Prostate gland (tissue), 2 donors: ENCODE measurements at regions not wholly inside any gene's neighbourhood (a gene's known extent, or its start where the extent isn't known, plus 50 kb on each side); places are given as distances from the start of the nearest gene placed in this dataset.
A peak's percentile ranks its signal among the peaks of the same experiment; 100 is the strongest.
"Not testable (repeated sequence)": the region's sequence is repeated elsewhere in the genome, so short reads cannot be mapped to it uniquely, and the experiment has no call there.

Experiments
- DNase-seq: peaks from one replicate; pipeline ENCODE4 v3.0.0-alpha.2; 2019; ENCODE audit warnings: low spot score
- H3K27ac ChIP-seq, 2 donors: fragments of 200-600 bp; sonication (generic); 2 replicates each; pipeline ENCODE4 v1.5.1; 2017 to 2019
- H3K27me3 ChIP-seq: fragments of 200-600 bp; sonication (generic); replicated peaks from 2 replicates; pipeline ENCODE4 v1.5.1; 2019; ENCODE audit not compliant: insufficient read depth
- H3K36me3 ChIP-seq, 2 donors: fragments of 200-600 bp; sonication (generic); 1 replicate in 1 of 2; 2 replicates in 1 of 2; pipeline versions ENCODE4 v1.5.1 to v1.8.1; 2017 to 2019
- H3K4me1 ChIP-seq: fragments of 200-600 bp; sonication (generic); replicated peaks from 2 replicates; pipeline ENCODE4 v1.5.1; 2019
- H3K4me3 ChIP-seq, 2 donors: fragments of 200-600 bp; sonication (generic); 2 replicates each; pipeline ENCODE4 v1.5.1; 2017 to 2019
- H3K9me3 ChIP-seq: fragments of 200-600 bp; sonication (generic); 2 replicates; pipeline ENCODE4 v1.5.1; 2017
- CTCF ChIP-seq, 4 experiments: fragments of 200-600 bp in 2 of 4; fragments of 450-650 bp in 2 of 4; sonication (generic) in 2 of 4; IDR thresholded peaks; 1 replicate in 3 of 4; 2 replicates in 1 of 4; pipeline ENCODE4 v1.5.1; 2016 to 2019; ENCODE audit warnings: antibody characterized with exemption in 4 of 4, mild to moderate bottlenecking in 2 of 4, moderate library complexity in 2 of 4
- POLR2A ChIP-seq: fragments of 450-650 bp; IDR thresholded peaks from one replicate; pipeline ENCODE4 v1.6.1; 2016; ENCODE audit warnings: antibody characterized with exemption, mild to moderate bottlenecking
- POLR2AphosphoS5 ChIP-seq: sonication (generic); formaldehyde crosslinking; IDR thresholded peaks from one replicate; pipeline ENCODE4 v1.6.1; 2017; ENCODE audit warnings: antibody characterized with exemption
- WGBS: methylation state at CpG from one replicate; pipeline ENCODE4 v1.1.5; 2018; 5-methylcytosine and 5-hydroxymethylcytosine counted together
- intact Hi-C: fragments of 100-400 bp; cut with DNase I; formaldehyde crosslinking; loops from one replicate; pipeline ENCODE4 v1.14.2; 2022

DNA sequence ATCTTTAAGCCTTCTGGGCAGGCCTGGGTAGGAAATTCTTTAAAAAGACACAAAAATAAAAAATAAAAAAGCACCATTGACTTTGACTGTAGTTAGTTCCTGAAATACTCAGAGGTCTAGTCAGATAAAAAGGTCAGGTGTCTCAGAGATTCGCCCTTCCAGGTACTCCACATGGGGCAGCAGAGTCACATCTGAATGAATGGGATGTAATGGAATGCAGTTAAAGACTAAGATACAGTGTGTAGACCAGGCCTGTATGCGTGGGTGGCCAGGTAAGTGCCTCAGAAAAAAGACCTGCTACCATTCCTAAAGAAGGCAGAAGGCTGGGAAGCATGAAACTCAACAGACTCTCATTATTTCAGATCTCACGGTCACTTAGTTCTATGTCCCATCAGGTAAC is 68.6 kb upstream of the SEM1 start:
- Histone ChIP-seq H3K27me3 (no peaks in the 10 kb centered on the region), H3K9me3 (no peaks in the 10 kb centered on the region), H3K27ac (no peak overlapping the region), H3K36me3 (no peaks in the 10 kb centered on the region), H3K4me1 (no peaks in the 10 kb centered on the region), H3K4me3 (no peak overlapping the region)
- intact Hi-C loops, result no loop called here
- 74% methylated on average over 3 of the region's 3 CpGs for WGBS
- DNase-seq, result no peak
- no peak for TF ChIP-seq POLR2AphosphoS5
- no peak for TF ChIP-seq CTCF (IDR thresholded peaks at IDR 0.05)
- no peak for TF ChIP-seq POLR2A

- Histone ChIP-seq H3K9me3 (no peaks in the 10 kb centered on the region), H3K27me3 (no peaks in the 10 kb centered on the region), H3K36me3 (no peaks in the 10 kb centered on the region), H3K4me3 (no peak overlapping the region), H3K27ac (no peak overlapping the region), H3K4me1 (no peaks in the 10 kb centered on the region)
- DNase-seq, result no peak
- intact Hi-C loops, result no loop called here
- TF ChIP-seq POLR2AphosphoS5, result no peak
- no peak for TF ChIP-seq POLR2A
- no peak for TF ChIP-seq CTCF (IDR thresholded peaks at IDR 0.05)
Observed at GRCh38 chr7:96781919-96782318, 72.3 kb upstream of the SEM1 start.

DNA sequence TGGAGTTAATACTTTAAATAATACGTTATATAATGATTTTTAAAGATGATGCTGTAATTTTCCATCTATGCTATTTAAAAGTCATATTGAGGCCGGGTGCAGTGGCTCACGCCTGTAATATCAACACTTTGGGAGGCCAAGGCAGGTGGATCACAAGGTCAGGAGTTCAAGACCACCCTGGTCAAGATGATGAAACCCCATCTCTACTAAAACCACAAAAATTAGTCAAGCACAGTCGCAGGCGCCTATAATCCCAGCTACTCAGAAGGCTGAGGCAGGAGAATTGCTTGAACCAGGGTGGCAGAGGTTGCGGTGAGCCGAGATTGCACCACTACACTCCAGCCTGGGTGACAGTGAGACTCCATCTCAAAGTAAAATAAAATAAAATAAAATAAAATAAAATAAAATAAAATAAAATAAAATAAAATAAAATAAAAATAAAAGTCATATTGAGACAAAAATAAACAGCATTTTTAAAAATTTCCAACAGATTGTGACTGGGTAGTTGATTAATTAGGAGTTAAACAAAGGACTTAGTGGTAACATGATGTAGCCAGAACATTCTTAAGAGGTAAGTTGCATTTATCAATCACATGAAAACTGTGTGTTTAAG is 73.1 kb upstream of the SEM1 start:
- H3K27me3 ChIP-seq, H3K4me3 ChIP-seq, DNase-seq, H3K4me1 ChIP-seq, H3K36me3 ChIP-seq, H3K9me3 ChIP-seq, intact Hi-C loops, H3K27ac ChIP-seq: not testable (repeated sequence)
- WGBS, result 81% methylated on average over 7 of the region's 7 CpGs

GRCh38 chr7:96784597-96784996 is 75.0 kb upstream of the SEM1 start:
- H3K4me1 ChIP-seq, result no peaks in the 10 kb centered on the region
- no peaks in the 10 kb centered on the region for H3K27me3 ChIP-seq
- H3K9me3 ChIP-seq, result no peaks in the 10 kb centered on the region
- WGBS, result 78% methylated on average over 1 of the region's 1 CpG
- H3K27ac ChIP-seq, result no peak overlapping the region
- H3K4me3 ChIP-seq, result no peak overlapping the region
- H3K36me3 ChIP-seq, result no peaks in the 10 kb centered on the region
- intact Hi-C loops, result no loop called here
- TF ChIP-seq POLR2AphosphoS5 (no peak), CTCF (IDR thresholded peaks at IDR 0.05) (no peak), POLR2A (no peak)
- DNase-seq, result no peak

DNA sequence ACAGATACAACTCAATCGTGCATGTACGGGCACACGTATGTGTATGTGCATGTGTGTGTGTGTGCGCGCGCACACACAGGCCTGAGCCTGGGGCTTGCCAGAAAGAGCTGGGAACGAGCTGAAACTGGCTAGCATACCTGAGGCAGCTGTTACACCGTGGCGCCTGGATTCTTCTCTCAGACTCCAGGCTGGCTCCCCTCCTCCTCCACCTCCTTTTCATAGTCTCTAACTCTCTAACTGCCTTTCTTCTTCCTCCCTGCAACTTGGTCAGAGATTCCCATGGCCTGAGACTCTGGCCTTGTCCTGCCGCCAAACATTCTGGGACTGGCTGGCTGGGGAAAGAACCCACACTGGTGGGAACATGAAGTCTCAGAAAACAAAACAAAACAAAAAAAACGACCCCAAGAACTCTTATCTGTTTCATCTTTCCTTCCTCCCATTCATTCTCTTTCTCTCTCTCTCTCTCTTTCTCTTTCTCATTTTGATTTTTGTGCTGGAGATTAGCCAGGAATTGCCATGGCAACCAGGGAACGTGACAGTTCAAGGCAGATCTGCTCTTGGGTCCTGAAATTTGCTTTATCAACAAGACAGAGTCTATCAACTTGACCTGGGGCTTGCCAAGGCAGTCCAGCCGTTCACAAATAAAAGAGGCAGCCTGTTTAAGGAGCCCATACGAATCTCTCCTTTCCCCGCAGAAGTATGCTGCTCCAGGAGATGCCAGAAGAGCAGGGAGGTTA is 76.8 kb upstream of the SEM1 start:
- whole genome bisulfite sequencing, result 27% methylated on average over 14 of the region's 15 CpGs
- intact Hi-C loops, result no loop called here
- Histone ChIP-seq H3K9me3 (no peaks in the 10 kb centered on the region), H3K4me3 (no peak overlapping the region), H3K36me3 (no peaks in the 10 kb centered on the region), H3K27me3 (no peaks in the 10 kb centered on the region), H3K27ac (peak overlapping the region; percentile 22 to 42), H3K4me1 (no peaks in the 10 kb centered on the region)
- DNase-seq, result peak; percentile 35
- TF ChIP-seq POLR2A (no peak), CTCF (IDR thresholded peaks at IDR 0.05) (no peak), POLR2AphosphoS5 (no peak)
